ENCODE measurements at regions not wholly inside any gene's neighbourhood (a gene's known extent, or its start where the extent isn't known, plus 50 kb on each side); places are given as distances from the start of the nearest gene placed in this dataset.

GRCh38 chr20:17844133-17844429 is 124.5 kb downstream of the SNX5 start:
- FAIRE-seq = no peak
- Histone ChIP-seq H3K79me2 (ENCODE audit: control insufficient read depth in 1 of 2, insufficient read depth in 2 of 2, low read length in 2 of 2) (no peaks in the 10 kb centered on the region), H3K4me2 (ENCODE audit: insufficient read depth in 1 of 2, low read depth in 2 of 2, low read length in 2 of 2) (no peak overlapping the region), H3K56ac (replicated peaks; ENCODE audit: insufficient read length, low read depth, low read length) (no peak overlapping the region), H3K9ac (replicated peaks in 1 of 4; ENCODE audit: extremely low read depth in 1 of 4, low read depth in 3 of 4, low read length in 3 of 4) (no peak overlapping the region), H4K91ac (replicated peaks; ENCODE audit: insufficient read length, low read length) (no peak overlapping the region), H2BK12ac (ENCODE audit: low read depth, low read length) (0 out of 2 replicates have a peak overlapping the region, but pooled peaks have one; percentile 11), H2AK5ac (ENCODE audit: low read depth, low read length) (no peak overlapping the region), H4K20me1 (replicated peaks in 1 of 2; ENCODE audit: control insufficient read depth in 1 of 2, insufficient read depth in 2 of 2, low read length in 2 of 2) (no peaks in the 10 kb centered on the region), H3K36me3 (ENCODE audit: control insufficient read depth in 2 of 4, insufficient read depth in 4 of 4, low read length in 3 of 4) (no peaks in the 10 kb centered on the region), H3K18ac (ENCODE audit: extremely low read depth, low read length) (no peak overlapping the region), H2BK15ac (ENCODE audit: low read length) (no peak overlapping the region), H2AFZ (ENCODE audit: low read length) (no peak overlapping the region), H3K23ac (ENCODE audit: insufficient read length) (no peak overlapping the region), H3K14ac (ENCODE audit: insufficient read length) (no peak overlapping the region), H4K5ac (ENCODE audit: insufficient read length, low read depth, low read length) (no peak overlapping the region), H3K4me1 (replicated peaks in 1 of 4; ENCODE audit: control insufficient read depth in 3 of 4, insufficient read depth in 4 of 4, low read length in 3 of 4) (no peaks in the 10 kb centered on the region; a peak in 1 of 7 replicates), H3K4me3 (ENCODE audit: extremely low read depth in 1 of 4, insufficient read depth in 2 of 4, low read depth in 3 of 4, low read length in 4 of 4) (no peak overlapping the region), H2BK20ac (ENCODE audit: low read length) (no peak overlapping the region), H3K27ac (ENCODE audit: low read depth, low read length) (no peak overlapping the region), H3K79me1 (ENCODE audit: low read depth, low read length) (no peaks in the 10 kb centered on the region), H2BK5ac (ENCODE audit: low read depth, low read length) (no peak overlapping the region), H4K8ac (ENCODE audit: extremely low read depth, insufficient read depth, low read length) (no peak overlapping the region), H3K9me3 (ENCODE audit: insufficient read depth in 2 of 2, low read depth in 1 of 2, low read length in 1 of 2) (no peaks in the 10 kb centered on the region; a peak in 1 of 4 replicates), H3K27me3 (replicated peaks in 1 of 4; ENCODE audit: control insufficient read depth in 3 of 4, extremely low read depth in 1 of 4, insufficient read depth in 3 of 4, low read length in 3 of 4) (no peaks in the 10 kb centered on the region), H2BK120ac (replicated peaks; ENCODE audit: low read depth, low read length) (no peak overlapping the region), H3K4ac (replicated peaks; ENCODE audit: insufficient read length, low read depth, low read length) (no peak overlapping the region), H3K23me2 (ENCODE audit: low read depth, low read length) (peaks cover 1% of the 10 kb centered on the region; the same call in 1 of the 2 replicates)
- CTCF ChIA-PET (ENCODE audit: partially characterized antibody) = interaction anchor here (3.5 kb wide), 1 partner anchor 10 kb away, joined by 12 read pairs; no protein-coding TSS in a partner anchor
- 87% methylated on average over 1 of the region's 1 CpG; no CpG with 5 or more reads in 1 of the 2 experiments for WGBS, 2 experiments (ENCODE audit: extremely low coverage in 1 of 2, insufficient coverage in 1 of 2, insufficient read length in 1 of 2, insufficient replicate concordance in 2 of 2, low coverage in 1 of 2, low lambda C conversion rate in 2 of 2, missing lambda C conversion rate in 1 of 2)
- no peak for DNase-seq (ENCODE audit: low read depth in 1 of 2, low spot score in 2 of 2)
- POLR2A ChIA-PET (ENCODE audit: partially characterized antibody) = no interaction called here
- no peak for TF ChIP-seq USF2 (IDR thresholded peaks at IDR 0.05; ENCODE audit: low read length)
- TF ChIP-seq SUZ12 (IDR thresholded peaks at IDR 0.05; ENCODE audit: low read length) = no peak
- no peak for TF ChIP-seq CREB1 (IDR thresholded peaks at IDR 0.05)
- no peak for TF ChIP-seq KDM4A (IDR thresholded peaks at IDR 0.05; ENCODE audit: low read depth, low read length, severe bottlenecking)
- no peak for TF ChIP-seq HDAC2 (IDR thresholded peaks at IDR 0.05; ENCODE audit: borderline replicate concordance in 1 of 2, low read depth in 2 of 2, low read length in 2 of 2)
- TF ChIP-seq TCF12 (IDR thresholded peaks at IDR 0.05; ENCODE audit: low read depth, low read length) = no peak
- TF ChIP-seq ATF3 (IDR thresholded peaks at IDR 0.05; ENCODE audit: insufficient read depth, low read depth, low read length) = no peak
- no peak for TF ChIP-seq SIX5 (IDR thresholded peaks at IDR 0.05; ENCODE audit: low read depth, low read length)
- no peak for TF ChIP-seq MAX (IDR thresholded peaks at IDR 0.05)
- TF ChIP-seq YY1 (IDR thresholded peaks at IDR 0.05; ENCODE audit: low read depth, low read length) = no peak

Measured in H1 (cell line).